Trophoblast cell (in vitro differentiated cells and primary cell): ENCODE measurements at regions not wholly inside any gene's neighbourhood (a gene's known extent, or its start where the extent isn't known, plus 50 kb on each side); places are given as distances from the start of the nearest gene placed in this dataset.
A peak's percentile ranks its signal among the peaks of the same experiment; 100 is the strongest.

Source experiments
- DNase-seq, 2 donors: peaks; one replicate each; pipeline ENCODE4 v3.0.0-alpha.2; 2016
- H2AFZ ChIP-seq: 2 replicates; pipeline ENCODE4 v1.6.1; 2013; ENCODE audit warnings: low read length, moderate library complexity, mild to moderate bottlenecking; ENCODE audit not compliant: insufficient read depth, poor library complexity
- H2AK5ac ChIP-seq: 2 replicates; pipeline ENCODE4 v1.6.1; 2013; ENCODE audit warnings: mild to moderate bottlenecking, low read length
- H2BK120ac ChIP-seq: 2 replicates; pipeline ENCODE4 v1.6.1; 2013; ENCODE audit warnings: low read length, mild to moderate bottlenecking, moderate library complexity; ENCODE audit not compliant: insufficient read depth, poor library complexity
- H2BK12ac ChIP-seq: 2 replicates; pipeline ENCODE4 v1.6.1; 2013; ENCODE audit warnings: mild to moderate bottlenecking, low read length, moderate library complexity
- H2BK5ac ChIP-seq: 2 replicates; pipeline ENCODE4 v1.6.1; 2013; ENCODE audit warnings: low read length, low read depth, moderate library complexity, mild to moderate bottlenecking; ENCODE audit not compliant: poor library complexity
- H3K14ac ChIP-seq: 2 replicates; pipeline ENCODE4 v1.6.1; 2013; ENCODE audit warnings: mild to moderate bottlenecking, low read length
- H3K18ac ChIP-seq: 2 replicates; pipeline ENCODE4 v1.6.1; 2013; ENCODE audit warnings: mild to moderate bottlenecking, low read length
- H3K23ac ChIP-seq: 2 replicates; pipeline ENCODE4 v1.6.1; 2013; ENCODE audit warnings: low read length
- H3K27ac ChIP-seq: 2 replicates; pipeline ENCODE4 v1.5.1; 2013; ENCODE audit warnings: low read depth, mild to moderate bottlenecking, inconsistent platforms, low read length, moderate library complexity
- H3K27me3 ChIP-seq: 2 replicates; pipeline ENCODE4 v1.6.1; 2013; ENCODE audit warnings: inconsistent platforms, mild to moderate bottlenecking, low read length, moderate library complexity; ENCODE audit not compliant: insufficient read depth
- H3K36me3 ChIP-seq, 2 experiments: 1 replicate in 1 of 2; 2 replicates in 1 of 2; pipeline ENCODE4 v1.6.1; 2013; ENCODE audit warnings: low read length in 2 of 2, mild to moderate bottlenecking in 2 of 2, moderate library complexity in 1 of 2; ENCODE audit not compliant: insufficient read depth in 2 of 2, control insufficient read depth in 1 of 2
- H3K4ac ChIP-seq: 2 replicates; pipeline ENCODE4 v1.6.1; 2013; ENCODE audit warnings: low read depth, mild to moderate bottlenecking, low read length, moderate library complexity
- H3K4me1 ChIP-seq, 2 experiments: 1 replicate in 1 of 2; 2 replicates in 1 of 2; pipeline ENCODE4 v1.6.1; 2013; ENCODE audit warnings: low read length in 2 of 2, mild to moderate bottlenecking in 2 of 2, moderate library complexity in 1 of 2; ENCODE audit not compliant: insufficient read depth in 2 of 2, control insufficient read depth in 1 of 2
- H3K4me2 ChIP-seq: 2 replicates; pipeline ENCODE4 v1.6.1; 2013; ENCODE audit warnings: inconsistent platforms, mild to moderate bottlenecking, low read length, moderate library complexity
- H3K4me3 ChIP-seq: 2 replicates; pipeline ENCODE4 v1.5.1; 2013; ENCODE audit warnings: mild to moderate bottlenecking, low read depth, low read length, inconsistent platforms
- H3K79me1 ChIP-seq: one replicate; pipeline ENCODE4 v1.6.1; 2013; ENCODE audit warnings: low read length
- H3K79me2 ChIP-seq: 2 replicates; pipeline ENCODE4 v1.6.1; 2013; ENCODE audit warnings: low read length, mild to moderate bottlenecking; ENCODE audit not compliant: control insufficient read depth, insufficient read depth, poor library complexity
- H3K9ac ChIP-seq: 2 replicates; pipeline ENCODE4 v1.6.1; 2013; ENCODE audit warnings: mild to moderate bottlenecking, low read length
- H3K9me3 ChIP-seq: 2 replicates; pipeline ENCODE4 v1.6.1; 2013; ENCODE audit warnings: low read depth, mild to moderate bottlenecking, control low read depth, inconsistent platforms, low read length; ENCODE audit not compliant: insufficient read depth
- H4K12ac ChIP-seq: 2 replicates; pipeline ENCODE4 v1.6.1; 2013; ENCODE audit warnings: low read depth, mild to moderate bottlenecking, low read length, moderate library complexity
- H4K8ac ChIP-seq: 2 replicates; pipeline ENCODE4 v1.6.1; 2013; ENCODE audit warnings: low read depth, mild to moderate bottlenecking, low read length, moderate library complexity
- H4K91ac ChIP-seq: one replicate; pipeline ENCODE4 v1.6.1; 2013; ENCODE audit warnings: low read depth, mild to moderate bottlenecking, low read length, moderate library complexity
- WGBS: extraction: QIAGEN DNeasy Blood & Tissue Kit; methylation state at CpG from one replicate; pipeline ENCODE4 v1.1.7; 2013; ENCODE audit warnings: missing lambda C conversion rate; ENCODE audit not compliant: insufficient read length, insufficient coverage; ENCODE audit errors: extremely low coverage; 5-methylcytosine and 5-hydroxymethylcytosine counted together

DNA sequence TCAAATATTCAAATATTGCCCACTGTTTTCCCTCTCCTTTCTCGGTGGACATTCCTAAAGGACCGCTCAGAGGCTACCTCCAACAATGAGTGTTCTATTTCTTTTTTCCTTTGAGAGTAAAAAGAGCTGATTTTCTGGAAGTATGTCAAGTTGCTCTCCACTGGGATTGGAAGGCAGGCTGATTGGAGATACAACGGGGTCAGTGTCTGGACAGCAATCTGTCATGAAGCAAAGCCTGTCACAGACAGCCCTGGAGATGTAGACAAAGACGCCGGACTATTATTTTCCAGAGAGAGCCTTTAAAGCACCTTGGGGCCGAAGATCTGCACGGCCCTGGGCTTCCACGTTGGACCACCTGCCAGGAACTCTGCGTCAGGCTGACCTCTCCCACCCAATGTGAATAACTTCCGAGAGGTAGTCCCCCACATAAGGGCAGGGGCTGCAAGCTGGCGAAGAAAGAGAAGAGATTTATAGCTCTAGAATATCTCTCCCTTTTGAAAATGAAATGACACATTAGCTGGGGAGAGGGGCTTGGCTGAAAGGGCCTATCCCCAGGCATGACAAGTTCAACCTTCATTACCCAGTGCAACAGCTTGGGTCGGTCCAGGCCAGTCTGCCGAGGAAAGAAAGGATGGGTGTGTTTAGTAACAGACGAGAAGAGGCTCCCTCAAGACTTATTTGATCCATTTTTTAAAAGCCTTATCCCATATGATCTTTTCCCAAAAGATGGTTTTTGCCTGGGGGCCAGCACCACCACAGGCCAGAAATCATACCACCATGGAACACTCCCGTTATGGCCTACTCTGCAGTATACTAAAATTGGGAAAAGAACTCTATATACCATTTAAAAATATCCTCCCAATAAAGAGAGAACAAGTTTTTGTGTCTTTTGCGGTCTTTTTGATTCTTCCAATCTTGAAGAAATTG is 131.1 kb downstream of the OLIG3 start:
- no peak overlapping the region for H2AFZ ChIP-seq
- no peak overlapping the region for H2AK5ac ChIP-seq
- H3K14ac ChIP-seq, result no peak overlapping the region
- no peak overlapping the region for H3K27ac ChIP-seq
- H3K23ac ChIP-seq, result no peak overlapping the region
- no peak overlapping the region for H3K4ac ChIP-seq
- no peak overlapping the region for H3K9ac ChIP-seq
- no peaks in the 10 kb centered on the region for H3K9me3 ChIP-seq
- H3K79me1 ChIP-seq, result no peaks in the 10 kb centered on the region
- no peak overlapping the region for H4K12ac ChIP-seq
- no peak overlapping the region for H2BK5ac ChIP-seq
- H3K4me2 ChIP-seq, result no peak overlapping the region
- no CpG with 5 or more reads among the region's 16 CpGs for WGBS
- H3K18ac ChIP-seq, result no peak overlapping the region
- no peaks in the 10 kb centered on the region for H3K79me2 ChIP-seq
- H3K27me3 ChIP-seq, result no peaks in the 10 kb centered on the region
- no peak for DNase-seq
- H4K8ac ChIP-seq, result no peak overlapping the region
- H3K36me3 ChIP-seq, result no peaks in the 10 kb centered on the region
- H3K4me1 ChIP-seq, result peaks cover 0 to 6% of the 10 kb centered on the region in 2 experiments
- peak overlapping the region; percentile 38 for H2BK120ac ChIP-seq
- no peak overlapping the region for H3K4me3 ChIP-seq
- no peak overlapping the region for H4K91ac ChIP-seq
- peak overlapping the region; percentile 50 for H2BK12ac ChIP-seq

DNA sequence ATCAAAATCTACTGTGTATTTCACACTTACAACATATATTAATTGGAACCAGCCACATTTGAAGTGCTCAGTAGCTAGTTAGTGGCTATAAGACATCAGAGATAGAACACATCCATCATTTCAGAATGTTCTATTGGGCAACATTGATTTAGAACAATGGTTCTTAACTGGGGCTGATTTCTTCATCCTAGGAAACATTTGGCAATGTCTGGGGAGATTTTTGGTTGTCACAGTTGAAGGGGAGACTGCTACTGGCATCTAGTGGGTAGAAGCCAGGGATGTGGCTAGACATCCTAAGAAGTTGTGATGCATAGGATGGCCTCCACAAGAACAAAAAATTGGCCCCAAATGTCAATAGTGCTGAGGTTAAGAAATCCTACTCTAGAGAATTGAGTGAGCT is 132.5 kb downstream of the OLIG3 start:
- H2AFZ ChIP-seq, result no peak overlapping the region
- H4K91ac ChIP-seq, result no peak overlapping the region
- no peaks in the 10 kb centered on the region for H3K79me2 ChIP-seq
- H3K18ac ChIP-seq, result no peak overlapping the region
- H3K9ac ChIP-seq, result no peak overlapping the region
- no peak overlapping the region for H4K8ac ChIP-seq
- H3K4me1 ChIP-seq, result peaks cover 0 to 6% of the 10 kb centered on the region in 2 experiments
- no peak overlapping the region for H3K23ac ChIP-seq
- H4K12ac ChIP-seq, result no peak overlapping the region
- H3K4me3 ChIP-seq, result no peak overlapping the region
- no peaks in the 10 kb centered on the region for H3K79me1 ChIP-seq
- no peaks in the 10 kb centered on the region for H3K27me3 ChIP-seq
- H3K4me2 ChIP-seq, result no peak overlapping the region
- no peak overlapping the region for H2BK12ac ChIP-seq
- no peaks in the 10 kb centered on the region for H3K36me3 ChIP-seq
- H3K14ac ChIP-seq, result no peak overlapping the region
- H2BK120ac ChIP-seq, result no peak overlapping the region
- no peak overlapping the region for H2AK5ac ChIP-seq
- H3K27ac ChIP-seq, result no peak overlapping the region
- no peak overlapping the region for H2BK5ac ChIP-seq
- H3K9me3 ChIP-seq, result no peaks in the 10 kb centered on the region
- no peak overlapping the region for H3K4ac ChIP-seq
- no peak for DNase-seq

DNA sequence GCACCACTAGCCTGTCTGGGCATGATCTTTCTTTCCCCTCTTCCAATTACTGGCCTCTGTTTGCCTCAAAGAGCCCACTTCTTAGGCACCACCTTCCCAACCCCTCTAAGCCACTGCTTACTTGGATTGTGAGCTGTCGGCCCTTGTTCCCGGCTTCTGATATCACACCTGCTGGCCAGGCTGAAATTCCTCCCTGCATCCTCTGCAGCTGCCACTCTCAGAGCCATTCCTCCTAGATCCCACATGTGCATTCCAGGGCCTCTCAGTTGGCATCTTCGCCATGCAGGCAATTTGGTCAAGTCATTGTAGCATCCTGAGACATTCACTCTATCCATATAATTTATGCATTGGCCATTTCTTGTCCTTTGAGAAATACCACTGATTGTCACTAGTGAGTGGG is 135.9 kb downstream of the OLIG3 start:
- Histone ChIP-seq H3K4me1 (peaks cover 0 to 5% of the 10 kb centered on the region in 2 experiments), H2AFZ (no peak overlapping the region), H3K9ac (no peak overlapping the region), H3K9me3 (no peaks in the 10 kb centered on the region), H4K12ac (no peak overlapping the region), H3K4ac (no peak overlapping the region), H3K4me3 (no peak overlapping the region), H3K18ac (no peak overlapping the region), H2BK120ac (peak overlapping the region; percentile 33), H3K4me2 (no peak overlapping the region), H3K79me1 (no peaks in the 10 kb centered on the region), H2BK5ac (no peak overlapping the region), H4K8ac (no peak overlapping the region), H3K27ac (no peak overlapping the region), H3K79me2 (no peaks in the 10 kb centered on the region), H3K27me3 (no peaks in the 10 kb centered on the region), H2AK5ac (no peak overlapping the region), H2BK12ac (no peak overlapping the region), H3K23ac (no peak overlapping the region), H4K91ac (no peak overlapping the region), H3K36me3 (no peaks in the 10 kb centered on the region), H3K14ac (no peak overlapping the region)
- WGBS, result no CpG with 5 or more reads among the region's 3 CpGs
- DNase-seq, result peak in 1 of 2 donors; percentile 1

DNA sequence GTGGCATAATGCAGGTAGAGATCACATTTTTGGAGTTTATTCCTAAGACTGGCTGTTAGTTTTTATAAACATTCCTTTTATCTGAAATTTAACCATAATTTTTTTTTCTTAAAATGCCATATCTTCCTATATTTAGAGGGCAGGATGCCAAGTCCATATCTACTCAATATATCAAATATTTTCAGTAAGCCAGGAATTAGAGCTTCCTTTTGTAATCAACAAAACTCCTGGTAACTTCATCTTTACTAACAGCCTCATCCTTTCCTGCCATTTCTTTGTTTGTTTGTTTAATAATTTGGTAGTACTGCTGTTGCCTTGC is 136.3 kb downstream of the OLIG3 start:
- Histone ChIP-seq H3K27ac (no peak overlapping the region), H3K4ac (no peak overlapping the region), H3K4me2 (no peak overlapping the region), H2BK12ac (no peak overlapping the region), H4K91ac (no peak overlapping the region), H2AK5ac (no peak overlapping the region), H3K27me3 (no peaks in the 10 kb centered on the region), H3K9ac (no peak overlapping the region), H3K14ac (no peak overlapping the region), H3K9me3 (no peaks in the 10 kb centered on the region), H3K18ac (no peak overlapping the region), H3K4me3 (no peak overlapping the region), H3K79me2 (no peaks in the 10 kb centered on the region), H3K23ac (no peak overlapping the region), H4K8ac (no peak overlapping the region), H3K36me3 (no peaks in the 10 kb centered on the region), H2AFZ (no peak overlapping the region), H3K79me1 (no peaks in the 10 kb centered on the region), H2BK5ac (no peak overlapping the region), H2BK120ac (no peak overlapping the region), H3K4me1 (peaks cover 0 to under 1% of the 10 kb centered on the region in 2 experiments), H4K12ac (no peak overlapping the region)
- peak in 1 of 2 donors; percentile 15 for DNase-seq
